C4-2B (cell line): ENCODE measurements at regions not wholly inside any gene's neighbourhood (a gene's known extent, or its start where the extent isn't known, plus 50 kb on each side); places are given as distances from the start of the nearest gene placed in this dataset.
"Not testable (repeated sequence)": the region's sequence is repeated elsewhere in the genome, so short reads cannot be mapped to it uniquely, and the experiment has no call there.

Experiments used
- CTCF ChIP-seq: fragments of 450-650 bp; conservative IDR thresholded peaks from 2 replicates; pipeline ENCODE4 v1.5.1; 2017; ENCODE audit warnings: mild to moderate bottlenecking
- ZFX ChIP-seq: fragments of 450-650 bp; IDR thresholded peaks from 2 replicates; pipeline ENCODE4 v1.6.1; 2017

- TF ChIP-seq CTCF, ZFX: not testable (repeated sequence)
Measured at GRCh38 chr1:149336082-149336481, 138.8 kb upstream of the NBPF19 start.
